ENCODE measurements at regions not wholly inside any gene's neighbourhood (a gene's known extent, or its start where the extent isn't known, plus 50 kb on each side); places are given as distances from the start of the nearest gene placed in this dataset.

- no peak for TF ChIP-seq CTCF (conservative IDR thresholded peaks at IDR 0.05; ENCODE audit: low read length)
- no peak for TF ChIP-seq EZH2phosphoT487 (IDR thresholded peaks at IDR 0.05; ENCODE audit: borderline replicate concordance)
Measured at GRCh38 chr22:47610281-47610680, 847.8 kb downstream of the TBC1D22A start.
